NB4 (cell line): ENCODE measurements at regions not wholly inside any gene's neighbourhood (a gene's known extent, or its start where the extent isn't known, plus 50 kb on each side); places are given as distances from the start of the nearest gene placed in this dataset.
"Not testable (repeated sequence)": the region's sequence is repeated elsewhere in the genome, so short reads cannot be mapped to it uniquely, and the experiment has no call there.

ENCODE experiments used
- DNase-seq: peaks from one replicate; pipeline ENCODE4 v3.0.0; 2010; ENCODE audit warnings: low read depth
- H3K4me3 ChIP-seq: one replicate; pipeline ENCODE4 v1.5.1; 2011; ENCODE audit warnings: mild to moderate bottlenecking, low read depth, low read length, moderate library complexity
- MAX ChIP-seq: IDR thresholded peaks from 2 replicates; pipeline ENCODE4 v1.6.1; 2011; ENCODE audit warnings: low read depth, low read length
- MYC ChIP-seq: IDR thresholded peaks from 2 replicates; pipeline ENCODE4 v1.6.1; 2011; ENCODE audit warnings: low read depth, low read length
- POLR2A ChIP-seq: IDR thresholded peaks from 2 replicates; pipeline ENCODE4 v1.6.1; 2011; ENCODE audit warnings: mild to moderate bottlenecking; ENCODE audit not compliant: insufficient read length; ENCODE audit errors: extremely low read depth
- TF ChIP-seq, protein P1 (sequence below): IDR thresholded peaks from one replicate; pipeline ENCODE4 v1.5.1; 2012; ENCODE audit warnings: low read depth, low read length

- no peak overlapping the region for H3K4me3 ChIP-seq
- DNase-seq, result no peak
- TF ChIP-seq, protein P1, sequence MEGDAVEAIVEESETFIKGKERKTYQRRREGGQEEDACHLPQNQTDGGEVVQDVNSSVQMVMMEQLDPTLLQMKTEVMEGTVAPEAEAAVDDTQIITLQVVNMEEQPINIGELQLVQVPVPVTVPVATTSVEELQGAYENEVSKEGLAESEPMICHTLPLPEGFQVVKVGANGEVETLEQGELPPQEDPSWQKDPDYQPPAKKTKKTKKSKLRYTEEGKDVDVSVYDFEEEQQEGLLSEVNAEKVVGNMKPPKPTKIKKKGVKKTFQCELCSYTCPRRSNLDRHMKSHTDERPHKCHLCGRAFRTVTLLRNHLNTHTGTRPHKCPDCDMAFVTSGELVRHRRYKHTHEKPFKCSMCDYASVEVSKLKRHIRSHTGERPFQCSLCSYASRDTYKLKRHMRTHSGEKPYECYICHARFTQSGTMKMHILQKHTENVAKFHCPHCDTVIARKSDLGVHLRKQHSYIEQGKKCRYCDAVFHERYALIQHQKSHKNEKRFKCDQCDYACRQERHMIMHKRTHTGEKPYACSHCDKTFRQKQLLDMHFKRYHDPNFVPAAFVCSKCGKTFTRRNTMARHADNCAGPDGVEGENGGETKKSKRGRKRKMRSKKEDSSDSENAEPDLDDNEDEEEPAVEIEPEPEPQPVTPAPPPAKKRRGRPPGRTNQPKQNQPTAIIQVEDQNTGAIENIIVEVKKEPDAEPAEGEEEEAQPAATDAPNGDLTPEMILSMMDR, result no peak
- TF ChIP-seq MAX (no peak), MYC (no peak), POLR2A (no peak)
These were observed 141.9 kb downstream of the PSAT1 start for GRCh38 chr9:78438780-78439179.

GRCh38 chr9:78439190-78439865, 142.4 kb downstream of the PSAT1 start:
- TF ChIP-seq, protein P1, result peak; percentile 85
- TF ChIP-seq MAX, result peak; percentile 83
- no peak for TF ChIP-seq POLR2A
- peak; percentile 78 for DNase-seq
- H3K4me3 ChIP-seq, result no peak overlapping the region

GRCh38 chr9:78439866-78440830, 143.2 kb downstream of the PSAT1 start:
- no peak overlapping the region for H3K4me3 ChIP-seq
- TF ChIP-seq MYC (no peak), MAX (no peak), POLR2A (no peak)
- TF ChIP-seq, protein P1, result no peak
- DNase-seq, result no peak

DNA sequence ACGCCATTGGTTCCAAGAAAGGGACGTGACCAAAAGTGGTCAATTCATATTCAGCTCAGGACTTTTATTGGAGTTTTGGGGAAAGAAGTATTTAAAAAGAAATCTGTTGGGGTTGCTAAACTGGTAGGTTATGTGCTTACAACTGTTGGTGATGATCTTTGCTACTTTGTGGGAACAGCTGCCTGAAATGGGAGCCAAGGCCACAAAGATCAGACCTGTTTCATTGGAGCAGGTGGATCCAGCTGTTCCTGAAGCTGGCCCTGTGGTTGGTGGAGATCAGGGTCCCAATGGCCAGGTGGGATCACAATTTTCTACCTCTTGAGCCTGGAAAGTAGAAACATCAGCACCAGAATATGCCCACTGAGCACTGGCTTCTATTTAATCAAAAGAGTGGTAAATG, 144.5 kb downstream of the PSAT1 start:
- no peak for TF ChIP-seq MAX
- TF ChIP-seq MYC, result no peak
- TF ChIP-seq, protein P1, result no peak
- TF ChIP-seq POLR2A, result no peak
- no peak overlapping the region for H3K4me3 ChIP-seq
- no peak for DNase-seq

DNA sequence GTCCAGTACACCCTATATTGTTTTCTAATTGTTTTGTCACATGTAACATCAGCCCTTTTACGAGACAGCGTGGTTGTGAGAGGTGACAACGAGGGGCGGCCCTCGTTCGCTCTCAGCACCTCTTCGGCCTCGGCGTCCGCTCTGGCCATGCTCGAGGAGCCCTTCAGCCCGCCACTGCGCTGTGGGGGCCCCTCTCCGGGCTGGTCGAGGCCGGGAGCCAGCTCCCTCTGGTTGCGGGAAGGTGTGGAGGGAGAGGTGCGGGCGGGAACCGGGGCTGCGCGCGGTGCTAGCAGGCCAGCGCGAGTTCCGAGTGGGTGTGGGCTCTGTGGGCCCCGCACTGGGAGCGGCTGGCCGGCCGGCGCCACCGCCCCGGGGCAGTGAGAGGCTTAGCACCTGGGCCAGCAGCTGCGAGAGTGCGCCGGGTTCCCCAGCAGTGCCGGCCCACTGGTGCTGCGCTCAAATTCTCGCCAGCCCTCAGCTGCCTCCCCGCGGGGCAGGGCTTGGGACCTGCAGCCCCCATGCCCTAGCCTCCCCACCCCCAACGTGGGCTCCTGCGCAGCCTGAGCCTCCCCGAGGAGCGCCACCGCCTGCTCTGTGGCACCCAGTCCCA, 145.0 kb downstream of the PSAT1 start:
- TF ChIP-seq POLR2A, result no peak
- TF ChIP-seq MYC, result no peak
- no peak for TF ChIP-seq MAX
- TF ChIP-seq, protein P1, result no peak

GRCh38 chr9:78442577-78442976, 145.7 kb downstream of the PSAT1 start:
- not testable (repeated sequence) for H3K4me3 ChIP-seq, DNase-seq

More for the DNA sequence above, 145.0 kb downstream of the PSAT1 start:
- no peak for DNase-seq
- H3K4me3 ChIP-seq, result no peak overlapping the region
